GM12878 (cell line): ENCODE measurements at regions not wholly inside any gene's neighbourhood (a gene's known extent, or its start where the extent isn't known, plus 50 kb on each side); places are given as distances from the start of the nearest gene placed in this dataset.

Experiments used
- ATAC-seq: fragments of 200-7000 bp; cut with Tn5 transposase; 3 replicates; pipeline ENCODE4 v1.9.1; 2020; ENCODE audit warnings: mild to moderate bottlenecking, moderate library complexity
- BruUV-seq: library from RNA; stranded (reverse); fragments of 400-500 nt; replicated peaks from 2 replicates; lab custom pipeline; 2021; lab: Mats Ljungman, UMichigan
- CTCF ChIA-PET: fragments of 300-600 bp; sonication (Branson Sonifier 250); formaldehyde crosslinking; extraction: SDS; loops from one replicate; lab custom pipeline; 2021; ENCODE audit warnings: inconsistent platforms; lab: Yijun Ruan, JAX
- POLR2A ChIA-PET: fragments of 350-600 bp; formaldehyde crosslinking; extraction: SDS; loops from one replicate; lab custom pipeline; 2021; ENCODE audit warnings: inconsistent platforms; lab: Charles Lee
- RAD21 ChIA-PET: fragments of 300-600 bp; sonication (Branson Sonifier 250); formaldehyde crosslinking; loops from one replicate; lab custom pipeline; 2023; ENCODE audit warnings: antibody characterized with exemption; ENCODE audit not compliant: unreplicated experiment; lab: Charles Lee
- SMC1A ChIA-PET: fragments of 300-600 bp; sonication (Branson Sonifier 250); formaldehyde crosslinking; loops from one replicate; lab custom pipeline; 2023; ENCODE audit not compliant: unreplicated experiment, uncharacterized antibody; lab: Charles Lee
- DNase-seq: peaks from one replicate; pipeline ENCODE4 v3.0.0-alpha.2; 2011; ENCODE audit warnings: low read depth, low spot score
- FAIRE-seq: peaks from 3 replicates; lab custom pipeline; 2011; peaks lifted over from hg19 to GRCh38; lab: Jason Lieb, UNC
- H2AFZ ChIP-seq: 2 replicates; pipeline ENCODE4 v1.6.0; 2011; ENCODE audit warnings: low read depth, low read length, control low read depth; ENCODE audit not compliant: control insufficient read depth
- H3K27ac ChIP-seq: 2 replicates; pipeline ENCODE4 v1.5.1; 2011; ENCODE audit warnings: control low read depth; ENCODE audit not compliant: control insufficient read depth, insufficient read depth
- H3K27me3 ChIP-seq, 2 experiments: replicated peaks in 1 of 2; 2 replicates each; pipeline versions ENCODE4 v1.6.0 to v1.6.1; 2011; ENCODE audit warnings: low read length in 1 of 2; ENCODE audit not compliant: control insufficient read depth in 2 of 2, insufficient read depth in 2 of 2
- H3K36me3 ChIP-seq, 2 experiments: 2 replicates each; pipeline ENCODE4 v1.5.1; 2011; ENCODE audit warnings: low read length in 1 of 2; ENCODE audit not compliant: control insufficient read depth in 2 of 2, insufficient read depth in 2 of 2
- H3K4me1 ChIP-seq: 2 replicates; pipeline ENCODE4 v1.6.1; 2011; ENCODE audit warnings: mild to moderate bottlenecking, low read length, moderate library complexity, mixed read lengths; ENCODE audit not compliant: control insufficient read depth, insufficient read depth
- H3K4me2 ChIP-seq: 2 replicates; pipeline ENCODE4 v1.6.0; 2011; ENCODE audit warnings: control low read depth; ENCODE audit not compliant: control insufficient read depth, insufficient read depth
- H3K4me3 ChIP-seq: fragments of 200-600 bp; sonication (generic); 2 replicates; pipeline ENCODE4 v1.5.1; 2016
- H3K79me2 ChIP-seq: 2 replicates; pipeline ENCODE4 v1.6.0; 2011; ENCODE audit warnings: low read length; ENCODE audit not compliant: control insufficient read depth, insufficient read depth
- H3K9ac ChIP-seq: 2 replicates; pipeline ENCODE4 v1.8.0; 2011; ENCODE audit warnings: low read length, control low read depth, mixed read lengths; ENCODE audit not compliant: control insufficient read depth, insufficient read depth
- H3K9me3 ChIP-seq: replicated peaks from 3 replicates; pipeline ENCODE4 v1.5.1; 2011; ENCODE audit warnings: mild to moderate bottlenecking, low read length; ENCODE audit not compliant: control insufficient read depth, insufficient read depth
- H4K20me1 ChIP-seq: 2 replicates; pipeline ENCODE4 v1.6.0; 2011; ENCODE audit not compliant: control insufficient read depth, insufficient read depth
- HCFC1 ChIP-seq: fragments of 150-350 bp; IDR thresholded peaks from 2 replicates; pipeline ENCODE4 v1.6.1; 2014; ENCODE audit warnings: low read length
- IRF4 ChIP-seq: IDR thresholded peaks from 2 replicates; pipeline ENCODE4 v1.6.1; 2011; ENCODE audit warnings: low read depth, low read length
- KDM1A ChIP-seq: fragments of 200-600 bp; sonication (generic); IDR thresholded peaks from 2 replicates; pipeline ENCODE4 v1.6.1; 2016; ENCODE audit warnings: borderline replicate concordance
- RUNX3 ChIP-seq: IDR thresholded peaks from 2 replicates; pipeline ENCODE4 v1.6.1; 2012; ENCODE audit warnings: low read length, inconsistent platforms
- TBL1XR1 ChIP-seq: IDR thresholded peaks from 2 replicates; pipeline ENCODE4 v1.6.1; 2012; ENCODE audit warnings: low read depth, low read length, improper control_type of control experiment
- WGBS: methylation state at CpG from one replicate; pipeline ENCODE4 v1.1.6; 2016; ENCODE audit warnings: low lambda C conversion rate; ENCODE audit not compliant: insufficient replicate concordance, insufficient coverage; ENCODE audit errors: missing lambda C conversion rate; 5-methylcytosine and 5-hydroxymethylcytosine counted together
- in situ Hi-C: fragments of 300-500 bp; cut with MboI; formaldehyde crosslinking; loops from 9 replicates; pipeline ENCODE4 v1.14.3; 2018; ENCODE audit warnings: mixed read lengths
- intact Hi-C: fragments of 100-400 bp; cut with micrococcal nuclease; formaldehyde crosslinking; loops from one replicate; pipeline ENCODE4 v1.14.2; 2022; ENCODE audit not compliant: unreplicated experiment
- TF ChIP-seq, protein P1 (sequence below): fragments of 450-650 bp; formaldehyde crosslinking; IDR thresholded peaks from 2 replicates; pipeline ENCODE4 v1.5.0; 2022; ENCODE audit warnings: mild to moderate bottlenecking, missing genetic modification characterization

DNA sequence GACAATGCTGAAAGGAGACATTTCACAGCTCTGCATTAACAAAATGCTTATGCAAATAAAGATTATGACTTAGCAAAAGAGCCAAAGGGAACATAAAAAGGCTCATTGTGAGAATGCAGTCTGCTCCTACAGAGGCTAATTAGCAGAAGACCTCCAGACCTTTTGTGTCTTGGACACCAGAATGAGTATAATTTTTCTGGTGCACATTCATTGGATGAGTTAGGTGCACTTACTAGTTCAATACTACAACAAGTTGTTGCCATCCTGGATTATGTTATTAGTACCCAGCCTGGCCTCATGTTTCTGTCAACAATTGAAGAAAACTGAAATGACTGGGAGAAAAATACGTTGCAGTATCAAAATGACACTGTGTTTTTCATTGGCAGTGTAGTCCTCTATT is 613.2 kb upstream of the CHORDC1 start:
- CTCF ChIA-PET: no interaction called here
- intact Hi-C loops: no loop called here

More for the DNA sequence above, 613.2 kb upstream of the CHORDC1 start:
- TF ChIP-seq, protein P1, sequence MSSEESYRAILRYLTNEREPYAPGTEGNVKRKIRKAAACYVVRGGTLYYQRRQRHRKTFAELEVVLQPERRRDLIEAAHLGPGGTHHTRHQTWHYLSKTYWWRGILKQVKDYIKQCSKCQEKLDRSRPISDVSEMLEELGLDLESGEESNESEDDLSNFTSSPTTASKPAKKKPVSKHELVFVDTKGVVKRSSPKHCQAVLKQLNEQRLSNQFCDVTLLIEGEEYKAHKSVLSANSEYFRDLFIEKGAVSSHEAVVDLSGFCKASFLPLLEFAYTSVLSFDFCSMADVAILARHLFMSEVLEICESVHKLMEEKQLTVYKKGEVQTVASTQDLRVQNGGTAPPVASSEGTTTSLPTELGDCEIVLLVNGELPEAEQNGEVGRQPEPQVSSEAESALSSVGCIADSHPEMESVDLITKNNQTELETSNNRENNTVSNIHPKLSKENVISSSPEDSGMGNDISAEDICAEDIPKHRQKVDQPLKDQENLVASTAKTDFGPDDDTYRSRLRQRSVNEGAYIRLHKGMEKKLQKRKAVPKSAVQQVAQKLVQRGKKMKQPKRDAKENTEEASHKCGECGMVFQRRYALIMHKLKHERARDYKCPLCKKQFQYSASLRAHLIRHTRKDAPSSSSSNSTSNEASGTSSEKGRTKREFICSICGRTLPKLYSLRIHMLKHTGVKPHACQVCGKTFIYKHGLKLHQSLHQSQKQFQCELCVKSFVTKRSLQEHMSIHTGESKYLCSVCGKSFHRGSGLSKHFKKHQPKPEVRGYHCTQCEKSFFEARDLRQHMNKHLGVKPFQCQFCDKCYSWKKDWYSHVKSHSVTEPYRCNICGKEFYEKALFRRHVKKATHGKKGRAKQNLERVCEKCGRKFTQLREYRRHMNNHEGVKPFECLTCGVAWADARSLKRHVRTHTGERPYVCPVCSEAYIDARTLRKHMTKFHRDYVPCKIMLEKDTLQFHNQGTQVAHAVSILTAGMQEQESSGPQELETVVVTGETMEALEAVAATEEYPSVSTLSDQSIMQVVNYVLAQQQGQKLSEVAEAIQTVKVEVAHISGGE: no peak
- TF ChIP-seq KDM1A: no peak
- TF ChIP-seq RUNX3: no peak
- no peak for TF ChIP-seq HCFC1
- TF ChIP-seq TBL1XR1: no peak
- no peak for TF ChIP-seq IRF4
- Histone ChIP-seq H3K79me2 (no peaks in the 10 kb centered on the region), H3K36me3 (no peaks in the 10 kb centered on the region), H3K9ac (no peak overlapping the region), H3K4me2 (no peak overlapping the region), H3K27ac (no peak overlapping the region), H3K9me3 (no peaks in the 10 kb centered on the region), H3K27me3 (no peaks in the 10 kb centered on the region), H3K4me1 (no peaks in the 10 kb centered on the region), H3K4me3 (no peak overlapping the region), H2AFZ (no peak overlapping the region), H4K20me1 (no peaks in the 10 kb centered on the region)
- ChIA-PET RAD21 (no interaction called here), SMC1A (interaction anchor here (1.0 kb wide), 1 partner anchor 11 kb away, joined by 5 read pairs; no protein-coding TSS in a partner anchor), POLR2A (no interaction called here)
- ATAC-seq (no peak), FAIRE-seq (no peak), DNase-seq (no peak)
- in situ Hi-C loops: no loop called here
- 0% methylated on average over 1 of the region's 1 CpG for WGBS
- no TSS peak for BruUV-seq
